ENCODE measurements at regions not wholly inside any gene's neighbourhood (a gene's known extent, or its start where the extent isn't known, plus 50 kb on each side); places are given as distances from the start of the nearest gene placed in this dataset.

- no peak overlapping the region for H3K4me3 ChIP-seq (replicated peaks in 1 of 3; ENCODE audit: insufficient read depth in 1 of 3, low read depth in 2 of 3, low read length in 3 of 3)
- no peaks in the 10 kb centered on the region for H3K36me3 ChIP-seq (replicated peaks in 1 of 2; ENCODE audit: control insufficient read depth in 1 of 2, insufficient read depth in 2 of 2, low read length in 2 of 2)
- H3K9me3 ChIP-seq (ENCODE audit: low read length) = peaks cover 8% of the 10 kb centered on the region
- DNase-seq (ENCODE audit: low spot score) = no peak
- H2AFZ ChIP-seq (ENCODE audit: low read length) = no peak overlapping the region
- ChIA-PET CTCF (ENCODE audit: low intra/inter-chr PET ratio, low total read pairs) (no interaction called here), POLR2A (no interaction called here)
- intact Hi-C loops (cut with micrococcal nuclease; ENCODE audit: unreplicated experiment) (no loop called here), in situ Hi-C loops (cut with HindIII; ENCODE audit: extremely low pct_ligation_motif_present, low pct_unique_long_range_greater_than_20kb) (loop anchor here (5.0 kb wide), 1 partner anchor 1324 kb away; no protein-coding TSS in a partner anchor)
- no peak overlapping the region for H3K9ac ChIP-seq (ENCODE audit: insufficient read depth, low read depth, low read length)
- WGBS (ENCODE audit: low lambda C conversion rate) = under 1% methylated on average over 6 of the region's 6 CpGs
- H3K79me2 ChIP-seq (ENCODE audit: insufficient read depth, low read length) = no peaks in the 10 kb centered on the region
- FAIRE-seq = no peak
- BruUV-seq (replicated peaks) = no TSS peak
- no peak for TF ChIP-seq PPARG (CRISPR knock-in tag; conservative IDR thresholded peaks at IDR 0.05)
- TF ChIP-seq ZMYM4 (CRISPR knock-in tag; IDR thresholded peaks at IDR 0.05) = no peak
- TF ChIP-seq ZNF713 (CRISPR knock-in tag; IDR thresholded peaks at IDR 0.05) = no peak
- no peak for TF ChIP-seq ZNF160 (CRISPR knock-in tag; IDR thresholded peaks at IDR 0.05)
- TF ChIP-seq ASH2L (IDR thresholded peaks at IDR 0.05; ENCODE audit: insufficient read length, low read depth, low read length) = no peak
- no peak for TF ChIP-seq RBM39 (IDR thresholded peaks at IDR 0.05; ENCODE audit: low read depth, low read length, poor library complexity, severe bottlenecking)
- TF ChIP-seq, protein P1, sequence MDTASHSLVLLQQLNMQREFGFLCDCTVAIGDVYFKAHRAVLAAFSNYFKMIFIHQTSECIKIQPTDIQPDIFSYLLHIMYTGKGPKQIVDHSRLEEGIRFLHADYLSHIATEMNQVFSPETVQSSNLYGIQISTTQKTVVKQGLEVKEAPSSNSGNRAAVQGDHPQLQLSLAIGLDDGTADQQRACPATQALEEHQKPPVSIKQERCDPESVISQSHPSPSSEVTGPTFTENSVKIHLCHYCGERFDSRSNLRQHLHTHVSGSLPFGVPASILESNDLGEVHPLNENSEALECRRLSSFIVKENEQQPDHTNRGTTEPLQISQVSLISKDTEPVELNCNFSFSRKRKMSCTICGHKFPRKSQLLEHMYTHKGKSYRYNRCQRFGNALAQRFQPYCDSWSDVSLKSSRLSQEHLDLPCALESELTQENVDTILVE (CRISPR knock-in tag; IDR thresholded peaks at IDR 0.05) = no peak
- no peak for TF ChIP-seq IRF1 (CRISPR knock-in tag; IDR thresholded peaks at IDR 0.05; ENCODE audit: low read depth)
- TF ChIP-seq JDP2 (CRISPR knock-in tag; IDR thresholded peaks at IDR 0.05; ENCODE audit: borderline replicate concordance) = no peak
- no peak for TF ChIP-seq E2F1 (CRISPR knock-in tag; IDR thresholded peaks at IDR 0.05)
- TF ChIP-seq, protein P2, sequence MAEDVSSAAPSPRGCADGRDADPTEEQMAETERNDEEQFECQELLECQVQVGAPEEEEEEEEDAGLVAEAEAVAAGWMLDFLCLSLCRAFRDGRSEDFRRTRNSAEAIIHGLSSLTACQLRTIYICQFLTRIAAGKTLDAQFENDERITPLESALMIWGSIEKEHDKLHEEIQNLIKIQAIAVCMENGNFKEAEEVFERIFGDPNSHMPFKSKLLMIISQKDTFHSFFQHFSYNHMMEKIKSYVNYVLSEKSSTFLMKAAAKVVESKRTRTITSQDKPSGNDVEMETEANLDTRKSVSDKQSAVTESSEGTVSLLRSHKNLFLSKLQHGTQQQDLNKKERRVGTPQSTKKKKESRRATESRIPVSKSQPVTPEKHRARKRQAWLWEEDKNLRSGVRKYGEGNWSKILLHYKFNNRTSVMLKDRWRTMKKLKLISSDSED (CRISPR knock-in tag; IDR thresholded peaks at IDR 0.05) = no peak
- TF ChIP-seq AGO2 (optimal IDR thresholded peaks at IDR 0.05; ENCODE audit: low read depth, low read length) = no peak
- no peak for TF ChIP-seq ZNF709 (CRISPR knock-in tag; IDR thresholded peaks at IDR 0.05)
- no peaks in the 10 kb centered on the region for H3K4me1 ChIP-seq (ENCODE audit: insufficient read depth, low read length)
- H3K4me2 ChIP-seq (ENCODE audit: low read depth, low read length) = no peak overlapping the region
- peaks cover 0 to 24% of the 10 kb centered on the region in 2 experiments; a peak in 2 of 5 replicates for H3K27me3 ChIP-seq (ENCODE audit: control insufficient read depth in 1 of 2, insufficient read depth in 2 of 2, low read length in 2 of 2)
- H4K20me1 ChIP-seq (ENCODE audit: insufficient read depth, low read length) = no peaks in the 10 kb centered on the region
- no peak overlapping the region for H3K27ac ChIP-seq (ENCODE audit: extremely low read length, insufficient read depth, low read length)
- no peak for ATAC-seq
These were observed 406.3 kb upstream of the RBFOX1 start for GRCh38 chr16:6926341-6926740.

Measured in HepG2 (cell line).